ENCODE measurements at regions not wholly inside any gene's neighbourhood (a gene's known extent, or its start where the extent isn't known, plus 50 kb on each side); places are given as distances from the start of the nearest gene placed in this dataset.
"Not testable (repeated sequence)": the region's sequence is repeated elsewhere in the genome, so short reads cannot be mapped to it uniquely, and the experiment has no call there.

DNA sequence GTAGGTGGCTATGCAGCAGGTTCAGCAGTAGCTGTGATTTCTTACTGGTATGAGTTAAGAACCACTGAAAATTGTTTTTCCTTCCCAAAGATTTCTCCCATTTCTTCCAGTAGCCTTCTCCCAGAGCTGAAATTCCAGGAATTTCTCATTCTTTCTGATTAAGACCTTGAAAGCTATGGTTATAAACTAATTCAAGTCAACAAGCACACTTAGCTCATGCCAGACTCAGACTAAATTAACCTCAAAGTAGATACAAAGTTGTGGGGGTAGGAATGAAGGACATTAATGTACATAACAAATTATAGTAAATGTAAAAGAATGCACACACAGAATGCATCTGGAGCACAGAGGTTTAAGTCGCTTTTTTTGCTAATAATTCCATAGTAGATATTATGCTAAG lies 103.6 kb upstream of the SOX11 start:
- no peak overlapping the region for H3K4me3 ChIP-seq (ENCODE audit: insufficient read depth, low read depth, low read length)
- no peaks in the 10 kb centered on the region for H3K36me3 ChIP-seq (replicated peaks; ENCODE audit: control insufficient read depth, insufficient read depth, low read length)
- no peaks in the 10 kb centered on the region for H3K27me3 ChIP-seq (ENCODE audit: control insufficient read depth, insufficient read depth, low read length)
- DNase-seq: no peak

- Histone ChIP-seq H3K36me3 (replicated peaks; ENCODE audit: control insufficient read depth, insufficient read depth, low read length) (no peaks in the 10 kb centered on the region), H3K27me3 (ENCODE audit: control insufficient read depth, insufficient read depth, low read length) (no peaks in the 10 kb centered on the region), H3K4me3 (ENCODE audit: insufficient read depth, low read depth, low read length) (no peak overlapping the region)
- peak; percentile 45 for DNase-seq
Measured at GRCh38 chr2:5589183-5589582, 103.0 kb upstream of the SOX11 start.

GRCh38 chr2:5590886-5591285 lies 101.3 kb upstream of the SOX11 start:
- DNase-seq: no peak
- H3K4me3 ChIP-seq (ENCODE audit: insufficient read depth, low read depth, low read length): no peak overlapping the region
- H3K27me3 ChIP-seq (ENCODE audit: control insufficient read depth, insufficient read depth, low read length): no peaks in the 10 kb centered on the region
- H3K36me3 ChIP-seq (replicated peaks; ENCODE audit: control insufficient read depth, insufficient read depth, low read length): no peaks in the 10 kb centered on the region

GRCh38 chr2:5592916-5593315 lies 99.3 kb upstream of the SOX11 start:
- H3K4me3 ChIP-seq (ENCODE audit: insufficient read depth, low read depth, low read length): no peak overlapping the region
- DNase-seq: no peak

GRCh38 chr2:5594249-5594695 lies 97.9 kb upstream of the SOX11 start:
- DNase-seq: no peak
- H3K36me3 ChIP-seq (replicated peaks; ENCODE audit: control insufficient read depth, insufficient read depth, low read length): no peaks in the 10 kb centered on the region
- H3K4me3 ChIP-seq (ENCODE audit: insufficient read depth, low read depth, low read length): no peak overlapping the region
- no peaks in the 10 kb centered on the region for H3K27me3 ChIP-seq (ENCODE audit: control insufficient read depth, insufficient read depth, low read length)

More at GRCh38 chr2:5592916-5593315, 99.3 kb upstream of the SOX11 start:
- H3K36me3 ChIP-seq (replicated peaks; ENCODE audit: control insufficient read depth, insufficient read depth, low read length): no peaks in the 10 kb centered on the region
- no peaks in the 10 kb centered on the region for H3K27me3 ChIP-seq (ENCODE audit: control insufficient read depth, insufficient read depth, low read length)

- H3K27me3 ChIP-seq (ENCODE audit: control insufficient read depth, insufficient read depth, low read length): no peaks in the 10 kb centered on the region
Measured at GRCh38 chr2:5596868-5597267, 95.3 kb upstream of the SOX11 start.

GRCh38 chr2:5598156-5598555 lies 94.0 kb upstream of the SOX11 start:
- no peak overlapping the region for H3K4me3 ChIP-seq (ENCODE audit: insufficient read depth, low read depth, low read length)
- H3K36me3 ChIP-seq (replicated peaks; ENCODE audit: control insufficient read depth, insufficient read depth, low read length): no peaks in the 10 kb centered on the region
- DNase-seq: no peak
- H3K27me3 ChIP-seq (ENCODE audit: control insufficient read depth, insufficient read depth, low read length): no peaks in the 10 kb centered on the region

More at GRCh38 chr2:5596868-5597267, 95.3 kb upstream of the SOX11 start:
- no peak overlapping the region for H3K4me3 ChIP-seq (ENCODE audit: insufficient read depth, low read depth, low read length)
- no peak for DNase-seq
- no peaks in the 10 kb centered on the region for H3K36me3 ChIP-seq (replicated peaks; ENCODE audit: control insufficient read depth, insufficient read depth, low read length)

DNA sequence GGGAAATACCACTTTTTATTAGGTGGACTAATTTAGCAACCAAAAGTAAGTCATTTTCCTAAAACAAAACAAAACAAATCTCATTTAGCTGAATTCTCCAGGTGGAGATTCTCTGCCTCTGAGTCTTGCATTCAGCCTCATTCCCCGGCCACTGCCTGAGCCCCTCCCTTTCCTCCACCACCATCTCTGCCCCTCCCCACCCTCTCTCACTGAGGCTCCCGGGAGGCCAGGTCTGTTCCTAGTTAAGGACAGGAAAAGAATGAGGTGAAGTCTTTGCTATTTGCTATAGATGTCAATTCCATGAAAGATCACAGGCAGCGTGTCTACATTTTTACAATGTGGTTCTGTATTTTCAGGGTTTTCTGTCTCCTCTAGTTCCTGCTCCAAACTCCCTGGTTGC lies 83.0 kb upstream of the SOX11 start:
- no peaks in the 10 kb centered on the region for H3K36me3 ChIP-seq (replicated peaks; ENCODE audit: control insufficient read depth, insufficient read depth, low read length)
- H3K27me3 ChIP-seq (ENCODE audit: control insufficient read depth, insufficient read depth, low read length): no peaks in the 10 kb centered on the region
- H3K4me3 ChIP-seq (ENCODE audit: insufficient read depth, low read depth, low read length): no peak overlapping the region
- DNase-seq: peak; percentile 43

- Histone ChIP-seq H3K36me3 (replicated peaks; ENCODE audit: control insufficient read depth, insufficient read depth, low read length) (no peaks in the 10 kb centered on the region), H3K27me3 (ENCODE audit: control insufficient read depth, insufficient read depth, low read length) (no peaks in the 10 kb centered on the region)
- DNase-seq: no peak
Measured at GRCh38 chr2:5612666-5613065, 79.5 kb upstream of the SOX11 start.

DNA sequence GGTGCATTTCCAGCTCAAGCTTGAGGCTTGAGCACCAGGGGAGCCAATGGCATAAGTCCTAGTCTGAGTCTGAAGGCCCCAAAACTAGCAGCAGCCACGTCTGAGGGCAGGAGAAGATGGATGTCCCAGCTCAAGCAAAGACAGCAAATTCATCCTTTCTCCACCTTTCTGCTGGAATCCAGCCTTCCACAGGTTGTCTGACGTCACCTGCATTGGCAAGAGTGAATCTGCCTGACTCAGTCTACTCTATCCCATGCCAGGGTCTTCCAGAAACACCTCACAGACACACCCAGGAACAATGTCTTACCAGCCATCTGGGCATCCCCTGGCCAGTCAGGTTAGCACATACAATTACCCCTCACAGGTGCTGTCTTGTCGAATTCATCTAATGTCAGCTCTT lies 76.2 kb upstream of the SOX11 start:
- DNase-seq: no peak
- H3K36me3 ChIP-seq (replicated peaks; ENCODE audit: control insufficient read depth, insufficient read depth, low read length): no peaks in the 10 kb centered on the region

More at GRCh38 chr2:5612666-5613065, 79.5 kb upstream of the SOX11 start:
- H3K4me3 ChIP-seq (ENCODE audit: insufficient read depth, low read depth, low read length): no peak overlapping the region

GRCh38 chr2:5617358-5617757 lies 74.8 kb upstream of the SOX11 start:
- no peaks in the 10 kb centered on the region for H3K27me3 ChIP-seq (ENCODE audit: control insufficient read depth, insufficient read depth, low read length)
- DNase-seq: no peak
- no peak overlapping the region for H3K4me3 ChIP-seq (ENCODE audit: insufficient read depth, low read depth, low read length)
- H3K36me3 ChIP-seq (replicated peaks; ENCODE audit: control insufficient read depth, insufficient read depth, low read length): no peaks in the 10 kb centered on the region

More for the DNA sequence above, 76.2 kb upstream of the SOX11 start:
- H3K4me3 ChIP-seq (ENCODE audit: insufficient read depth, low read depth, low read length): no peak overlapping the region
- no peaks in the 10 kb centered on the region for H3K27me3 ChIP-seq (ENCODE audit: control insufficient read depth, insufficient read depth, low read length)

GRCh38 chr2:5617796-5618195 lies 74.4 kb upstream of the SOX11 start:
- Histone ChIP-seq H3K36me3 (replicated peaks; ENCODE audit: control insufficient read depth, insufficient read depth, low read length) (no peaks in the 10 kb centered on the region), H3K27me3 (ENCODE audit: control insufficient read depth, insufficient read depth, low read length) (no peaks in the 10 kb centered on the region), H3K4me3 (ENCODE audit: insufficient read depth, low read depth, low read length) (no peak overlapping the region)
- DNase-seq: no peak

- no peaks in the 10 kb centered on the region for H3K36me3 ChIP-seq (replicated peaks; ENCODE audit: control insufficient read depth, insufficient read depth, low read length)
- DNase-seq: no peak
- H3K4me3 ChIP-seq (ENCODE audit: insufficient read depth, low read depth, low read length): no peak overlapping the region
- no peaks in the 10 kb centered on the region for H3K27me3 ChIP-seq (ENCODE audit: control insufficient read depth, insufficient read depth, low read length)
Measured at GRCh38 chr2:5618271-5618670, 73.9 kb upstream of the SOX11 start.

DNA sequence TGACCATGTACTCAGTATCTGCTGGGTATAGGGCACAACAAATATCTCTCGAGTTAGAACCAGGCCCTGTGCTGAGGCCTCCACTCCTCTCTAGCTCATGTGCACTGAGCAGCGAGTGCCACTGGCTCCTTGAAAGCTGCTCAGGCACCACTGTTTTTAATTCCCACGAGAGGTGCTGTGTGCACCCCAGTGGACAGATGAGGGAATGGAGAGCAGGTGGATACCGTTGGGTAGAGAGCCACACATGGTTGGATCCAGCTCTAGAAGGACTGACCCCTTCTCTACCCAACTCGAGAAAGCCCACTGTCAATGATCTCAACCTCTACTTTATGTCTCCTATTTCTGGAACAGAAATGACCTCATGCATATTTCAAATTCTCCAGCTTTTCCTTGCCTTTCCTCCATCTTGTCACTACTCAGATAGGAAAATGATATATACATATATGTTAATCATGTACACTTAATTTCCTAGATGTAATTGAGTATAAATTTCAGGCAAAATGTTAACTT lies 66.6 kb upstream of the SOX11 start:
- H3K36me3 ChIP-seq (replicated peaks; ENCODE audit: control insufficient read depth, insufficient read depth, low read length); H3K4me3 ChIP-seq (ENCODE audit: insufficient read depth, low read depth, low read length); H3K27me3 ChIP-seq (ENCODE audit: control insufficient read depth, insufficient read depth, low read length); DNase-seq: not testable (repeated sequence)

GRCh38 chr2:5628484-5628883 lies 63.7 kb upstream of the SOX11 start:
- not testable (repeated sequence) for H3K27me3 ChIP-seq (ENCODE audit: control insufficient read depth, insufficient read depth, low read length); H3K36me3 ChIP-seq (replicated peaks; ENCODE audit: control insufficient read depth, insufficient read depth, low read length); H3K4me3 ChIP-seq (ENCODE audit: insufficient read depth, low read depth, low read length); DNase-seq

- not testable (repeated sequence) for H3K27me3 ChIP-seq (ENCODE audit: control insufficient read depth, insufficient read depth, low read length); H3K36me3 ChIP-seq (replicated peaks; ENCODE audit: control insufficient read depth, insufficient read depth, low read length); H3K4me3 ChIP-seq (ENCODE audit: insufficient read depth, low read depth, low read length)
- peak; percentile 7 for DNase-seq
Measured at GRCh38 chr2:5629510-5629909, 62.7 kb upstream of the SOX11 start.
